Mucosa of rectum (tissue), 2 donors: ENCODE measurements at regions not wholly inside any gene's neighbourhood (a gene's known extent, or its start where the extent isn't known, plus 50 kb on each side); places are given as distances from the start of the nearest gene placed in this dataset.
"Not testable (repeated sequence)": the region's sequence is repeated elsewhere in the genome, so short reads cannot be mapped to it uniquely, and the experiment has no call there.

Source experiments
- H3K27ac ChIP-seq, 2 donors: one replicate each; pipeline ENCODE4 v1.7.0; 2013; ENCODE audit warnings: inconsistent platforms in 2 of 2, low read depth in 2 of 2, low read length in 2 of 2
- H3K27me3 ChIP-seq, 2 donors: one replicate each; pipeline ENCODE4 v1.7.0; 2013; ENCODE audit warnings: low read length in 2 of 2; ENCODE audit not compliant: control insufficient read depth in 2 of 2, insufficient read depth in 2 of 2
- H3K36me3 ChIP-seq, 2 donors: one replicate each; pipeline ENCODE4 v1.7.0; 2013; ENCODE audit warnings: low read length in 2 of 2; ENCODE audit not compliant: control insufficient read depth in 2 of 2, insufficient read depth in 2 of 2
- H3K4me1 ChIP-seq, 2 donors: one replicate each; pipeline ENCODE4 v1.7.0; 2013; ENCODE audit warnings: low read length in 2 of 2, mild to moderate bottlenecking in 1 of 2; ENCODE audit not compliant: control insufficient read depth in 2 of 2, insufficient read depth in 2 of 2
- H3K4me3 ChIP-seq, 2 donors: one replicate each; pipeline ENCODE4 v1.7.0; 2013; ENCODE audit warnings: low read length in 2 of 2
- H3K9ac ChIP-seq, 2 donors: one replicate each; pipeline ENCODE4 v1.7.0; 2013; ENCODE audit warnings: low read length in 2 of 2, low read depth in 1 of 2, mild to moderate bottlenecking in 1 of 2
- H3K9me3 ChIP-seq, 2 donors: one replicate each; pipeline ENCODE4 v1.7.0; 2013; ENCODE audit warnings: low read length in 2 of 2; ENCODE audit not compliant: control insufficient read depth in 2 of 2
- donor health status: healthy.
- donor health status: Normal muscosa, but diverticular disease.

DNA sequence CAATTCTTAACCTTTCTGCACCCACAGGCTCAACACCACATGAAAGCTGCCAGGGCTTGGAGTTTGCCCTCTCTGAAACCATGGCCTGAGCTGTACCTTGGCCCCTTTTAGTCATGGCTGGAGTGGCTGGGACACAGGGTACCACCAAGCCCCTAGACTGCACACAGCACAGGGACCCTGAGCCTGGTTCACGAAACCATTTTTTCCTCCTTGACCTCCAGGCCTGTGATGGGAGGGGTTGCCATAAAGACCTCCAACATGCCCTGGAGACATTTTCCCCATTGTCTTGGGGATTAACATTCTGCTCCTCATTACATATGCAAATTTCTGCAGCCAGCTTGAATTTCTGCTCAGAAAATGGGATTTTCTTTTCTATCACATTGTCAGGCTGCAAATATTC, 113.4 kb downstream of the XPNPEP1 start:
- not testable (repeated sequence) for H3K4me1 ChIP-seq, H3K9ac ChIP-seq, H3K27me3 ChIP-seq, H3K36me3 ChIP-seq, H3K9me3 ChIP-seq, H3K4me3 ChIP-seq, H3K27ac ChIP-seq

- not testable (repeated sequence) for H3K4me1 ChIP-seq, H3K36me3 ChIP-seq, H3K27me3 ChIP-seq, H3K4me3 ChIP-seq, H3K27ac ChIP-seq, H3K9me3 ChIP-seq, H3K9ac ChIP-seq
These were observed 122.1 kb downstream of the XPNPEP1 start for GRCh38 chr10:109801191-109801590.

DNA sequence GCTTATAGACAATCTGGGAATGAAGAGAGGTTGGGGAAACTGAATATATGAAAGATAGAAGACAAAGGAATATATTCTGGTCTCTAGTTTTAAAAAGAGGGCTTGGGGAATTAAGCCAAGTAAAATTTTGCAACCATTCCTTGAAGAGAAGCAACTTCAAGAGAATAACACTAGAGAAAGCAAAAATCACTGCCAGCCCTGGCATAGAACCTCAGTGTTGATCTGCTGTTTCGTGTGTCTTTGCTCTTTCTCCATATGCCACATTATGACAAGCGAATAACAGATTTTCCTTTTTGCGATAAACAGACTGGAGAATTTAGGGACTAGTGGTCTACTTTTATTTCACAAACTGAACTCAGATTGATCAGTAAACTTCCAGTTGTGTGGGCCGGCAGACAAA, 132.7 kb downstream of the XPNPEP1 start:
- H3K27me3 ChIP-seq: no peaks in the 10 kb centered on the region
- no peak overlapping the region for H3K27ac ChIP-seq
- H3K36me3 ChIP-seq: no peaks in the 10 kb centered on the region
- no peak overlapping the region for H3K9ac ChIP-seq
- H3K4me1 ChIP-seq: no peaks in the 10 kb centered on the region
- no peaks in the 10 kb centered on the region for H3K9me3 ChIP-seq
- H3K4me3 ChIP-seq: no peak overlapping the region

GRCh38 chr10:109784236-109784635, 139.1 kb downstream of the XPNPEP1 start:
- Histone ChIP-seq H3K9ac (no peak overlapping the region), H3K9me3 (no peaks in the 10 kb centered on the region), H3K27me3 (no peaks in the 10 kb centered on the region), H3K4me3 (no peak overlapping the region), H3K4me1 (no peaks in the 10 kb centered on the region), H3K27ac (no peak overlapping the region), H3K36me3 (no peaks in the 10 kb centered on the region)

DNA sequence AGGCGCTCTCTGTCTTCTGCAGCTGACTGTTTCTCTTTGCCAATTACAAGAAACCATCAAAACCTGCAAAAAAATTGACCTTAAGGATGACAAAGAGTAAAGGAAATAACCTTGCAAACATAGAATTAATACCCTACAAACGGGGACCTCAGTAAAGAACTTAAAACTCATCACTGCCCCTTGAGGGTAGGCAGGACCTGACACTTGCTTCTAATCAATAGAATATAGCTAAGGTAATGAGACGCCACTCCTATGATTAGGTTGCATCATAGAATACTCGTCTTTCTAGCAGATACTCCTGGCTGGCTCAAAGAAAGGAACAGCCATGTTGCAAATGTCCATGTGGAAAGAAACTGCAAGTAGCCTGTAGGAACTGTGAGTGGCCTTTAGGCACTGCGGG, 140.0 kb downstream of the XPNPEP1 start:
- no peak overlapping the region for H3K9ac ChIP-seq
- no peak overlapping the region for H3K27ac ChIP-seq
- no peak overlapping the region for H3K4me3 ChIP-seq
- H3K9me3 ChIP-seq: no peaks in the 10 kb centered on the region
- H3K36me3 ChIP-seq: no peaks in the 10 kb centered on the region
- H3K27me3 ChIP-seq: no peaks in the 10 kb centered on the region
- H3K4me1 ChIP-seq: no peaks in the 10 kb centered on the region

- Histone ChIP-seq H3K27ac (no peak overlapping the region), H3K27me3 (no peaks in the 10 kb centered on the region), H3K9ac (no peak overlapping the region), H3K9me3 (no peaks in the 10 kb centered on the region), H3K4me1 (no peaks in the 10 kb centered on the region), H3K36me3 (no peaks in the 10 kb centered on the region), H3K4me3 (no peak overlapping the region)
These were observed 142.3 kb downstream of the XPNPEP1 start for GRCh38 chr10:109780997-109781396.

DNA sequence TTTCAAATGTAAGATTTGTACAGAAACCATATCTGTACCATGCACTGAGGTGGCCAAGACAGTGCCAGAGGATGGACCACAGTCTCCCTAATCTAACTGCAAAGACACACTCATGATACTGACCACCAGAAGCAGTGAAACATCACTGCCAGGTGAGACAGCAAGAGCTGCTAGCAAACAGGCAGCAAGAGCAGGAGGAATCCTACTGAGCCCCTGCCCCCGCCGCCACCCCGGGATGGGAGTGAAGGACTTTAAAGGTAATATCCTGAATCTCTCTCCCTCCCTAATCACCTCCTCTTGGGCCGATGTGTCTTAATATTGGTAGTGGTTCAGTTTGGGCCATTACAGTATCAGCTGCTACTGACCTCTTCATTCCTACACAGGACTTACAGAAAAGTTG, 144.3 kb downstream of the XPNPEP1 start:
- no peaks in the 10 kb centered on the region for H3K4me1 ChIP-seq
- no peaks in the 10 kb centered on the region for H3K9me3 ChIP-seq
- no peaks in the 10 kb centered on the region for H3K27me3 ChIP-seq
- H3K36me3 ChIP-seq: no peaks in the 10 kb centered on the region
- H3K27ac ChIP-seq: no peak overlapping the region
- no peak overlapping the region for H3K9ac ChIP-seq
- no peak overlapping the region for H3K4me3 ChIP-seq

GRCh38 chr10:109774121-109774440, 149.2 kb downstream of the XPNPEP1 start:
- H3K27me3 ChIP-seq: no peaks in the 10 kb centered on the region
- no peaks in the 10 kb centered on the region for H3K36me3 ChIP-seq
- H3K4me1 ChIP-seq: no peaks in the 10 kb centered on the region
- H3K27ac ChIP-seq: no peak overlapping the region
- no peak overlapping the region for H3K4me3 ChIP-seq
- H3K9me3 ChIP-seq: no peaks in the 10 kb centered on the region
- no peak overlapping the region for H3K9ac ChIP-seq

DNA sequence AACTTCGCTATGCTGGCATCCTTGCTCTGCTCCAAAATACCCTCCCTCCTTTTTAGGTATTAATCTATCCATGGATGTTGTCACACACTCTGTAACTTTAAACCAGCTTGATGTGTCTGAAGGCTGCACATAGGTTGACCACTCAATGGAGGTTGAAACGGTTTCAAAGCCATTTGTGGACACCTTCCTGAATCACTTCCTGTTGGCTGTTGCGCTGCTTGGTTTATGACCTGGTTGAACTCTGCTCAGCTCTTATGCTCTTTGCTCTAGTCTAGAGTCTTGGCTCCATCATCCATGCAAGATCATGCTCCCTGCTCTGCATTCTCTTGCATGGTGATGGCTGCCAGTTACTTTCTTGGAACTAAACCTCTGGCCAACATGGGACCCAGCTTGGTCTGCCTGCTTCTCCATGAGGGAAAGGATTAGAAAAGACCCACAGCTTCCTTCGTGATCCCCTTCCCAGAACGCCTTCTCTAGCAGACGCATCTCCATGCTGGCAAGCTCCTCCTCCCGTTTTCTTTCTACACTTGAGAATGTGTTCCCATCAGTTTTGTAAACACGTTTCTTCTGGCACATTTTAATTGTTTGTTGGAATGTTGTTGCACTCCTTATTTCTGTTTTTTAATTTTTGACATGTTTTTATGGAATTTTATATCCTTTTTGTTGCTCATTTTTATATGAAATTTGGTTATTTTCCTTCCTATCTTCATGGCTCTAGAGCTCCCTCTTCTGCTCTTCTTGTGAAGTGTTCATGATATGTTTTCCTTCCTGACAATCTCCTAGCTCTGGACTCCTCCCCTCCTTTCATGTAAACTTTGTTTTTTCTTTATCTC, 149.8 kb downstream of the XPNPEP1 start:
- H3K27me3 ChIP-seq: no peaks in the 10 kb centered on the region
- H3K27ac ChIP-seq: no peak overlapping the region
- H3K4me3 ChIP-seq: no peak overlapping the region
- H3K4me1 ChIP-seq: no peaks in the 10 kb centered on the region
- no peak overlapping the region for H3K9ac ChIP-seq
- no peaks in the 10 kb centered on the region for H3K36me3 ChIP-seq
- no peaks in the 10 kb centered on the region for H3K9me3 ChIP-seq

GRCh38 chr10:109770663-109771062, 152.6 kb downstream of the XPNPEP1 start:
- H3K9ac ChIP-seq: no peak overlapping the region
- no peaks in the 10 kb centered on the region for H3K4me1 ChIP-seq
- no peaks in the 10 kb centered on the region for H3K27me3 ChIP-seq
- no peak overlapping the region for H3K4me3 ChIP-seq
- H3K36me3 ChIP-seq: no peaks in the 10 kb centered on the region
- H3K9me3 ChIP-seq: no peaks in the 10 kb centered on the region
- H3K27ac ChIP-seq: no peak overlapping the region

DNA sequence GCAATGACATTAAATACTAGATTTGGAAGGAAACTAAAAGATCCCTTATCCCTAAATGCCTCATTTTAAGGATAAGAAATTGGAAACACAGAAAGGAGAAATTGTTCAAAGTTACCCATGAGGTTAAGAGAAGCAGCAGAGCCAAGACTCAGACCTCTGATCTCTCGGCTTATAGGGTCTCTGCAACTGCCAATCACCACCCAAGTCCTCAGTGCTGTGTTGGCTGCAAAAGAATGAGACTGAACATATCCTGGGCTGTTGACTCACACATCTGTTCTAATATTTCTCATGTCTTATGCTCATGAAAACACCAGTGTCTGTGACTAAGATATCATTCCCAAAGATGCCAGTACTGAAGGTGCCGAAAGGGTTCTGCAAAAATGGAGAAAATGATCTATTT, 153.3 kb downstream of the XPNPEP1 start:
- Histone ChIP-seq H3K36me3 (no peaks in the 10 kb centered on the region), H3K27me3 (no peaks in the 10 kb centered on the region), H3K4me3 (no peak overlapping the region), H3K4me1 (no peaks in the 10 kb centered on the region), H3K27ac (no peak overlapping the region), H3K9ac (no peak overlapping the region), H3K9me3 (no peaks in the 10 kb centered on the region)
